Stimulated activated CD4-positive, alpha-beta T cell treated with anti-CD3 and anti-CD28 coated beads, Interleukin-15, amount 100 ng/mL, for 48 hours (primary cell): ENCODE measurements at regions not wholly inside any gene's neighbourhood (a gene's known extent, or its start where the extent isn't known, plus 50 kb on each side); places are given as distances from the start of the nearest gene placed in this dataset.
"Not testable (repeated sequence)": the region's sequence is repeated elsewhere in the genome, so short reads cannot be mapped to it uniquely, and the experiment has no call there.

ENCODE experiments used
- DNase-seq, 2 donors: peaks; one replicate each; pipeline ENCODE4 v3.0.0-alpha.2; 2020; ENCODE audit warnings: low read depth in 2 of 2

DNA sequence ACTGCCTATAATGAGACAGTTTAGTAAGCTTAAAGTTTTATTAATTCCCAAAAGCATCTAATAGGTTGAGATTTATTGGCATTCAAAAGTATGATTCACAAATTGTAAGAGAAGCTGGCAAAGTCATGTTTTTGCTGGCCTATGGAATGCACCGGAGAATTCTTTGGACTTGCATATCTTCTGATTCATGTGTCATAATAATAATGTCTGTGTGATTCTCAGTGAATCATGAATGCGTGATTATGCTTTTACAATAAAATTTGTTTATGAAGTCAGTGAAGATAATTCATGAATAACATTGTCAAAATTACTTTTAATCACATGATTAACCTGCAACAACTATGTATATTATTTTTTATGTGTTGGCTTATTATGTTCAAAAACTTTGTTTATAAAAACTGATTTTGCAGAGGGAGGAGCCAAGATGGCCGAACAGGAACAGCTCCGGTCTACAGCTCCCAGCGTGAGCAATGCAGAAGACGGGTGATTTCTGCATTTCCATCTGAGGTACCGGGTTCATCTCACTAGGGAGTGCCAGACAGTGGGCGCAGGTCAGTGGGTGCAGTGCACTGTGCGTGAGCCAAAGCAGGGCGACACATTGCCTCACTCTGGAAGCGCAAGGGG, 389.2 kb downstream of the SRGAP2C start:
- not testable (repeated sequence) for DNase-seq

DNA sequence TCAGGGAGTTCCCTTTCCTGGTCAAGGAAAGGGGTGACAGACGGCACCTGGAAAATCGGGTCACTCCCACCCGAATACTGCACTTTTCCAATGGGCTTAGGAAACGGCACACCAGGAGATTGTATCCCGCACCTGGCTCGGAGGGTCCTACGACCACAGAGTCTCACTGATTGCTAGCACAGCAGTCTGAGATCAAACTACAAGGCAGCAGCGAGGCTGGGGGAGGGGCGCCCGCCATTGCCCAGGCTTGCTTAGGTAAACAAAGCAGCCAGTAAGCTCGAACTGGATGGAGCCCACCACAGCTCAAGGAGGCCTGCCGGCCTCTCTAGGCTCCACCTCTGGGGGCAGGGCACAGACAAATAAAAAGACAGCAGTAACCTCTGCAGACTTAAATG, 389.7 kb downstream of the SRGAP2C start:
- not testable (repeated sequence) for DNase-seq

DNA sequence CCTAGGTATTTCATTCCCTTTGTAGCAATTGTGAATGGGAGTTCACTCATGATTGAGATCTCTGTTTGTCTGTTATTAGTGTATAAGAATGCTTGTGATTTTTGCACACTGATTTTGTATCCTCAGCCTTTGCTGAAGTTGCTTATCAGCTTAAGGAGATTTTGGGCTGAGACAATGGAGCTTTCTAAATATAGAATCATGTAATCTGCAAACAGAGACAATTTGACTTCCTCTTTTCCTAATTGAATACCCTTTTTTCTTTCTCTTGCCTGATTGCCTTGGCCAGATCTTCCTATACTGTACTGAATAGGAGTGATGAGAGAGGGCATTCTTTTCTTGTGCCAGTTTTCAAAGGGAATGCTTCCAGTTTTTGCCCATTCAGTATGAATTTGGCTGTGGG, 398.1 kb downstream of the SRGAP2C start:
- DNase-seq = not testable (repeated sequence)

DNA sequence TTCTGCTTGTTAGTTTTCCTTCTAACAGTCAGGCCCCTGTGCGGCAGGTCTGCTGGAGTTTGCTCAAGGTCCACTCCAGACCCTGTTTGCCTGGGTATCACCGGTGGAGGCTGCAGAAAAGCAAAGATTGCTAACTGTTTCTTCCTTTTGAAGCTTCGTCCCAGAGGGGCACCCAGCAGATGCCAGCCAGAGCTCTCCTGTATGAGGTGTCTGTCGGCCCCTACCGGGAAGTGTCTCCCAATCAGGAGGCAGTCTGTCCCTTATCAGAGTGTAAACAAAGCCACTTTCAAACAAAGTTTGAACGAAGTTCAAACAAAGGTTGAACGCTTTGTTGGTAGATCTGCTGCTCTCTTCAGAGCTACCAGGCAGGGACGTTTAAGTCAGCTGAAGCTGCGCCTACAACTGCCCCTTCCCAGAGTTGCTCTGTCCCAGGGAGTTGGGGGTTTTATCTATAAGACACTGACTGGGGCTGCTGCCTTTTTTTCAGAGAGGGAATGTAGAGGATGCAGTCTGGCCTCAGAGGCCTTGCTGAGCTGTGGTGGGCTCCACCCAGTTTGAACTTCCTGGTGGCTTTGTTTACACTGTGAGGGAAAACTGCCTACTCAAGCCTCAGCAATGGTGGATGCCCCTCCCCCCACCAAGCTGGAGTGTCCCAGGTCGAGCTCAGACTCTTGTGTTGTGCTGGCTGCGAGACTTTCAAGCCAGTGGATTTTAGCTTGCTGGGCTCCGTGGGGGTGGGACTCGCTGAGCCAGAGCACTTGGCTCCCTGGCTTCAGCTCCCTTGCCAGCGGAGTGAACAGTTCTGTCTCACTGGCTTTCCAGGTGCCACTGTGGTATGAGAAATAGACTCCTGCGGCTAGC, 401.8 kb downstream of the SRGAP2C start:
- no peak for DNase-seq

DNA sequence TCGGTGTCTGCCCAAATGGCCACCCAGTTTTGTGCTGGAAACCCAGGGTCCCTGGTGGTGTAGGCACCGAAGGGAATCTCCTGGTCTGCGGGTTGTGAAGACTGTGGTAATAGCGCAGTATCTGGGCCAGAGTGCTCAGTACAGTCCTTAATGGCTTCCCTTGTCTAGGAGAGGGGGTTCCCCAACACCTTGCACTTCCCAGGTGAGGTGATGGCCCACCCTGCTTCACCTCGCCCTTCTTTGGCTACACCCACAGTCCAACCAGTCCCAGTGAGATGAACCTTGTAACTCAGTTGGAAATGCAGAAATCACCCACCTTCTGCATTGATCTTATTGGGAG, 402.4 kb downstream of the SRGAP2C start:
- no peak for DNase-seq

DNA sequence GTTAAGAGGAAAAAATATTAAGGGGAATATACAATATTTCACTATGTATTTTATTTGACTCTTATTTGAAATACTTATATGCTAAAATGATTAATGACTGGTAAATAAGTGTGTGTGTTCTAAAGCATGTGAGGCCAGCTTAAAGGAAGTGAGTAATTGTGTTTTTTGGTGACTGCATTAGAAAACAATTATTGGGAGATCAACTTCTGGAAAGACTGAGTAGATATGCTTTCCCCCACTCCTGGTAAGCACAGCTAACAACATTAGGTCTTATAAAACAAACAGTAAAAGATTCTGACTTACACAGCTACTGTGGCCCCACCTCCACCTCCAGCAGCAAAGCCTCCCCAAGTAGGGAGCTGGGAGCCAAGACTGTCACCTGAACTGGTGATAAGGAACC, 403.0 kb downstream of the SRGAP2C start:
- no peak for DNase-seq

DNA sequence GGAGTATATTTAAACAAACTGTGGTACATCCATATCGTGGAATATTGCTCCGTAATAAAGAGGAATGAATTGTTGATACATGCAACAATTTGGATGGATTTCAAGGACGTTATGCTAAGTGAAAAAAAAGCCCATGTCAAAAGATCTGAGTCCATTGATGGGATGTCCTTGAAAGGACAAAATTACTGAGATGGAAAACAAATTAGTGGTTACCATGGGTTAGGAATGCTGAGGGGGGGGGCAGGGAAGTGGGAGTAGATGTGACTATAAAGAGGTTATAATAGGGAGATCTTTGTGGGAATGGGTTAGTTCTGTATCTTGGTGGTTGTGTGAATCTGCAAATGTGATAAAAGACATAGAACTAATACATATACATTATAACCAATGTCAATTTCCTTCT, 409.3 kb downstream of the SRGAP2C start:
- no peak for DNase-seq

DNA sequence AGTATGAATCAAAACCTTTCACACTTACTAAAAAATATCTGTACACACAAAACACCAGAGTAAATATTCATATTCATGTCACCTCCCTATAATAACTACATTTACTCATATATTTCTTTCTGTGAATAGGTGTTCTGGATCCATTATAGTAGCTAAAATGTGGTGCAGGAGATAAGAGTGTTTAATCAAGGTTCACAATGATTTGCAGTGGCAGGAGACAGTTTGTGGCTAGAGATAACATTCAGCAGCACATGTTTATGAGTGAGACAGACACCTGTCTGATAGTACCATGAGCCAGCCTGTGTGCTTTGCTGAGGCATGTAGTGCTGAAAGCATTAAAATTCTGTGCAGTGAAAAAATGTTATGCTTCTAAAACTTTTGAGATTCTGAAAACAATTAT, 410.3 kb downstream of the SRGAP2C start:
- no peak for DNase-seq

DNA sequence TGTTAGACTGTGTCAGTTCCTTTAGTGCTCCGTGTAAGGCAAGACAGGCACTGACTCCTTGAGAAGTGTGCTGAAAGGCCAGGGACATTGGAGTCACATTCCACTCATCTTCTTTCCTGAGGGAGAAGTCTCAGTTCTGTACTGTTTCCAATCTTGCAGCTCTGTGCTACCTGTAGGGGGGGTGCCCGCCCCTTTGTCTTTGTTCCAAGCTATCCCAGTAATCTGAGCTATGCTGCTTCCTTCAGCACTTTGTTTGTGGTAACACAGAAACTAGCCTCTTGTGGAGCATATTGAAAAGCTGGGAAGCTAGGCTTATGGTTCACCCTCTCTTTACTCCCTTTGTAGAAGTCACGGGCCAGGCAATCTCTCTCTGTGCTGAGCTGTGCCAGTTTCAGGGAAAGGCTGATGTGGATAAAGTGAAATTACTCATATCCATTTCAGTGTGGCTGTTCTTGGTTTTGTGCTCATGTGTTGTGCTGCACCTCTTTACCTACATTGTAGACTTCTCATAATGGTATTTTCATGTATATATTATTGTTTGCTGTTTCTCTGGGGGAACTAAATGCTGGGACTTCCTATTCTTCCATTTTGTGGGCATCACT, 420.2 kb downstream of the SRGAP2C start:
- not testable (repeated sequence) for DNase-seq

DNA sequence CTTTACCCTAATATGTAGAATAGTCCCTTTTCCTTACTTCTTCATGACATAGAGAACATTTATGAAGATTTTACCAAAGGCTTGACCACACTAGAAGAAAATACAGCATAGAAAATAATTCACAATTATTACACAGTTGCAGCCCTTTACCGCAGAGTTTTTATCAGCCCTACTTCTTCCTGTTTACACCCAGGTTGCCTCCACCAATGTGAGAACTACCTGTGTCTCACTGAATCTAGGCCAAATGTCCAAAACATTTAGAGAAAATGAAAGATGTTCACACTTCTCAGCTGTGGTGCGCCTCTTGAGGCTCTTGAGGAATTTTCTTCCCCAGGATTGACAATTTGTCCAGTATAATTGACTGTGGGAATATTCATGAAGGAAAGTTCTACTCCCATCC, 422.7 kb downstream of the SRGAP2C start:
- not testable (repeated sequence) for DNase-seq
